SKM-1 treated with dmso at 0.1 percent for 144 hours (cell line): ENCODE measurements at regions not wholly inside any gene's neighbourhood (a gene's known extent, or its start where the extent isn't known, plus 50 kb on each side); places are given as distances from the start of the nearest gene placed in this dataset.

Experiments used
- DNase-seq: peaks from one replicate; lab custom pipeline; 2025; ENCODE audit not compliant: unreplicated experiment; lab: John Stamatoyannopoulos, UW

DNA sequence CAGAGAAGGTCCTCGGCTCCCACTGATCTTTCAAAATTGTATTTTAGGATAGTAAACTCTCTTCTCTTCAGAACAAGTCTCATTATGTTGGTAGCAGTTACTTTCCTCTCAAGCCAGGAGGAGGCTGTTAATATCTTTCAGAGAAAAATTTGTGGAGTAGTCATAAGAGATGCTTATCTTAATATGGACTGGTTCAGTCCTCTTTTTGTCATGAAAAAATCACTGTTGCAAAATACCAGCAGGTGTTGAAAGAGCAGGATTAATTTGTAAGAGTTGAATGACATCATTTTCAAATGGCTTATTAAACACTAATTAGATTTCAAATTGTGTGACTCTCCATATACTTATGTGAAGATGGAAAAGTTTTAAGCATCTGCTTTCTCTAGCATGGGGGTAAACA, 662.5 kb downstream of the POM121L12 start:
- DNase-seq: no peak

DNA sequence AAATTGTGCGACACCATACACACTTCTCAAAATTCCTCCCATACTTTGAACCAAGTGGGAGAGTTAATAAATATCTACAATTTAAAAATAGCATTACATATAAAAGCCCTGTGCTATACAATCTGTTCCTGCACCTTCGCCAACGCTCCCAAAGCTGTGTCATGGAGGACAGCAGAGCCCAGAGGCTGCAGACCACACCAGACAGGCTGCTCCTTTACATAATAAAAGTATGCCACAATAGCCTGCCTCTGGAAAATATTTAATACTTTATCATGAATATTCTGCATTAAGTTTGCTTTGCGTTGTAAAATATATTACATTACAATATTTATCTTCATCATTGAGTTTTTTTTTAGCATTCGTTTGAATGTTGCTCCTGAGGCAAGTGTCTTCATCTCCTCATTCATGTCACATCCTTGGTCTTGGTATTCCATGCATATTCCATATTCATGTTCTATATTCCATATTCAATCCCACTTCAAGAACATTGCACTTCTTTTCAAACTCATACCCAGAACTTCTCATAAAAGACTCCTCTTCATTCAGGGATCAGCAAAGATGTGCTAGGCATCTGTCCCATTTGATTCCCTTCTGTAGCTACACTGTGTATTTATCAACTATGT, 663.9 kb downstream of the POM121L12 start:
- DNase-seq: no peak

DNA sequence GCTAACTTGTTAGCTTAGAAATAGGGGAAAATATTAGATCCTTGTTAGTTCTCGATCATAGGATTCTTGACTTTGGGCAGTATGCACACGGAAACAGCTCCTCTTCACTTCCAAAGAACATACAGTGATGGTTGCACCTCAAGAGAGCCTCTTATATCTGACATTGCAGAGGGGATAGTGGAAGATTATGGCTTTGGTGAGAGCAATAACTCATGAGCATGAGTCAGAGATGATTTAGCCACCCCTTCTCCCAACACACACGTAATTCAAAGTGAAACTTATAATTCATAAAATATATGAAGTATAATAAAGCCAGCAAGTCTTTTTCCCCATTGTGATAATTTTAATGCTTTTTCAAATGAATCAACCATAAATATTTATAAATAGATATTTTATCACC, 683.7 kb downstream of the POM121L12 start:
- no peak for DNase-seq

DNA sequence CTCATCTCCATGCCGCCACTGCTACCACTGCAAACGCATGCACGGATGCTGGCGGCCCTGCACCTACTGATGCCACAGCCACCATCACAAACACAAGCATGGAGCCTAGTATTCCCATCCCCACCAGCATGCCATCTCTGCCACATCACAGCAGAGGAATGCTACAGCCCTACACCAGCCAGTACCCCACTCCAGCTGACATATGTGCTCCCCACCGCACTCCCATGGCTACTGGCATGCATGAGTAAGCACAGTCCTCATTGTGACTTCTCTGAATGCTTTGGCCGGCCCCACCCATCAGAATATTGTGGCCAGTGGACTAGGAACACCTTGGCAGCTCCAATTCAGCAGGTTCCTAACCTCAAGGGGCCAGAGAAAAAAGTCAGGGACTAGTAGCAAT, 705.5 kb downstream of the POM121L12 start:
- DNase-seq: no peak

DNA sequence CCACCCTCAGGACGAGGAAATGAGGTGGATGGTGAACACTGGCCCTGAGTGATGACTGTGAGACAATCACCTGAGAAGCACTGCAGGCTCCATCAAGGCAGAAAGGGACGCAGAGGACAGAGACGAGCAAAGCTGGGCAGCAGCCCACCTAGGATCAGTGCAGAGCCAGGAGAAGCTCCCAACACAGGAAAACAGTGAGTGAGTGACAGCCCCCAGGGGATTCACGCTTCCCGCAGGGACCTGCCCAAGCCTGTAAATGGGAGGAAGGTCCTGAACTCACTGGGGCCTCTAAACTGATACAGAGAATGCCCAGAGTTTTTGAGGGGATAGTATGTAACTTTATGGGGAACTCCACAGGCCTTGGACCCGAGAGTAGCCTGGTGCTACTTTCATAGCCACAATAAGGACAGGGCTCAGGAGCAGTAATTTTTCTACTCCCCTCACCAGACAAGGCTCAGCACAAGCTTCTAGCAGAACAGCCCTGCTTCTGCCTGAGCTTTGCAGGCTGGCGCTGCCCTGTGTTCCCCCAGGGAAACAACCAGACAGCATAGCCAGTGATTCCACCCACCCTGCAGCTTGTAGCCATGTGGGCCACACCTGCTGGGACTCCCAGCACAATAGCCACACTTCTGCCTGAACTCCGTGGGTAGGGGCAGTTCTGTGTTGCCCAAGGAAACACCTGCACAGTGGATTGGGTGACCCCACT, 708.4 kb downstream of the POM121L12 start:
- no peak for DNase-seq

DNA sequence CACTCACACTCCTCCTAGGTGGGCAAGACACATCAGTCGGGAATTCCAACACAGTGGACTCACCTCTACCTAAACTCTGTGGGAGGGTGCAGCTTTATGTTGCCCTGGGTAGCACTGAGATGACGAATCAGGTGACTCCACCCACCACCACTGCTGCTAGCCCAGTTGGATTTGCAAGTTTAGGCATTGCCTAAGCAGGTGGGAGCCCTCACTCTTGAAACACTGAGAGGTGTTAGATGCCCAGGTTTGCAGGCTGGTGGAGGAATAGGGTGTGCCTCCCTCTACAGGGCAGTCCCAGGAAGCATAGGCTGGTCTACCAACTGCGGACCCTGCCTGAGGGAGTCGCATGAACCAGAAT, 708.9 kb downstream of the POM121L12 start:
- DNase-seq: no peak

DNA sequence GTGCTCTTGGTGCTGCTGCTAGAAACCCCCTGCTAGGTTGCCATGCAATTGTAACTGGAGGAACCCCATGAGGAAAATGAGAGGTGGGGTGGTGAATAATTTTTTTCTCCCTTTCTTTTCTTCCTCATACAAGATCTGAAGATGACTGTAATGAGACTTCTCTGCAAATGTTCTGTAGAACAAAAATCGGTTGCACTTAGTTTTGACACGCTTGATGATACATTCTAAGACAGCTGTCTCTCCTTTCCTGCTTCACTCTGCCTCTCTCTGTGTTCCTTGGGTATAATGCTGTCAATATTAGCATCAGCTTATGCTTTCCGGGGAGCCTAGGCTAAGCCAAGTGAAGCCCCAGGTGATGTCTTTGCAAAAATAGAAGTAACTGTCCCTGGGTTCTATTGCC, 721.5 kb downstream of the POM121L12 start:
- no peak for DNase-seq

DNA sequence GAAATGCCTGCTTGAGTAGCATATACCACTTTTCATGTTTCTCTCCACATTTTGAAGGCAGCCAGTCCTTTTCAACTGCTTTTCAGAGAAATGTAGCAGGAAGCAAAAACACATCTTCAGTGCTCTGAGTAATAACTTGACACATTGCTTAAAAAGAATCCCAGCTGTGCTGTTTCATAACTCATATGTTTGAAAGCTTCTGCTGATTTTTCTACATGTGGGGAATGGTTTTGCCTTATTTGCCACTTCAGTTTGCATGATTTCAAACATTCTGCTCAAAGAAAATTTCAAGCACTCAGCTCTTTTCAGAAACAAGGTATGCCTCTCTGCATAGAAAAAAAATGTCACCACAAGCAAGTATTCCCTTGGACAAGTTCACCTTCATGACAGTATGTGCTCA, 732.8 kb downstream of the POM121L12 start:
- DNase-seq: no peak

DNA sequence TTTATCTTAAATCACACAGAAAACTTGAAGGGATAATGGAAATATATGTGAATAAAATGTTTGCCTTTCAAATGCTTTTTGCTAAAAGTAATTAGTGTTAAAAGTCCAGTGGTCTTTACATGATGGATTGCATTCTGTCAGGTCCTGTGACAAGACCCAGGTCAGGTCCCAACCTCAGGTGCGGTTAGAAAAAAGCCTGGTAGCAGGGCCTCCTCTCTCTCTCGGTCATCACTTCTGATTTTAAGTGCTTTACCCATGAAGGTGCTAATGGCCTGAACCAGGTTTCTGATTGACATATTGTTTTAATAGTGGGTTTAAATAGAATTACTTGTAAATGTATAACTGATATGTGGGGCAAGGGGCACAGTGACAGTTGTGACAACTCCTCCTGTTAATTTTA, 736.3 kb downstream of the POM121L12 start:
- DNase-seq: no peak

DNA sequence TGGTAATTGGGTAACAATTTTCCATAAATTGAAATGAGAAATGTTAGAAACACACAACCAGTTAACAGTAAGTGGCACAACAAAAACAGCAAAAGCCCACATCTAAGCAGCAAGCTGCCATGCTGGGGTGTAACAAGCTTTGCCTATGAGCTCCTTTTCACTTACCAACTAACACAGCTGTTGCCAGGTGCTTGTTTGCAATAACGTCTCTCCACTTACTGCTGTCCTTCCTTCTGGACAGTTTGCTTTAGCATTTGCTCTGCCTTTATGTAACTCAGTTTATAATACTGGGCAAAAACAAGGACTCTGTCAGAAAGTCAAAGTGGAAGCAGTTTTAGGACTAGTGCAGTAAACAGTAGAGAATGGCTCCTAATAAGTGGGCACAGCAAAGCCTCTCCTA, 740.9 kb downstream of the POM121L12 start:
- DNase-seq: no peak

DNA sequence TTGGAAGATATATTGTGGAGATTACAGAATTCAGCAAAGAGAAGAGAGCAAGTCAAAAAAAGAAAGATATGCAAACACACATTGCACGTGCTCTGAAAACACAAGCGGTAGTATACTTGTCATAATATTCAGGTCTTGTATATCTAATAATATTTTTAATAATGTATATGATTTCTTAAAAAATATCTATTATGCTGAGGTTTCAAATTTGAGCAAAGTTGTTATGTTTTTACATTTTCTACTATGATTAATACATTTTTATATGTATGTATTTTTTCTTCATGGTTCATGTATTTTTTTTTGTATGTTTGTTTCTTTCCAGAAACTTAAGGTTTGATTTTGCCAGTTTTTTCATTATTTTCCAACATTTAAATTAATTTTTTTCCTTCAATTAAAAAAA, 752.4 kb upstream of the VSTM2A start:
- no peak for DNase-seq

DNA sequence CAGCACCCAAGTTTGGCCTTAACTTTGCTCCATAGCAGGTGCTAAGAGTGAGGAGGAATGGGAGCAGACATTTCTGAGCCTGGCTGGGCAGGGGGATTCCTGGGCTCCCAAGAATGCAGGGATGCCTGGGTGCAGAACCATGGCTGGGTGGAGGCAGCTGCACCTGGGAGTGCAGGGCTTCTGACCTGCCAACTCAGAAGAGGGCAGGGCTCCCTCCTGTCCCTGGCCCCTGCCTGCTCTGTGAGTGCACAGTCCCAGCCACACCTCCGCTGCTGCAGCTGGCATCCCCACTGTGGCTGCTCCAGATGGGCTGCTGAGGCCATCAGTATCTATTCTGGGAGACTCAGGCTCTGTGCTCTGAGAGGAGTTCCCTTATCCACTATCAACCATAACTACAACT, 747.4 kb upstream of the VSTM2A start:
- no peak for DNase-seq

DNA sequence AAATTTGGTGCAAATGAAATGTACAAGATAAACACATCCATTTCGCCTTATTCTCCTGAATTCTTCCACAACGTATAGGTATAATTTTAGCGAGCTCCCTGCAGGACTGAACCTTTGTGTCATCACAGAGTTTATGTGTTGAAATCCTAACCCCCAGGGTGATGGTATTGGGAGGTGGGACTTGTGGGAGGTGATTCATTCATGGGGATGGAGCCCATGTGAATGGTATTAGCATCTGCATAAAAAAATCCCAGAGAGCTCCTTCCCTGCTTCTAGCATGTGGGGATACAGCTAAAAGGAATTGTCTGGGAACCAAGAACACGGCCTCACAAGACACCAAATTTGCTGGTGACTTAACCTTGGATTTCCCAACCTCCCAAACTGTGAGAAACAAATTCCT, 741.4 kb upstream of the VSTM2A start:
- no peak for DNase-seq

DNA sequence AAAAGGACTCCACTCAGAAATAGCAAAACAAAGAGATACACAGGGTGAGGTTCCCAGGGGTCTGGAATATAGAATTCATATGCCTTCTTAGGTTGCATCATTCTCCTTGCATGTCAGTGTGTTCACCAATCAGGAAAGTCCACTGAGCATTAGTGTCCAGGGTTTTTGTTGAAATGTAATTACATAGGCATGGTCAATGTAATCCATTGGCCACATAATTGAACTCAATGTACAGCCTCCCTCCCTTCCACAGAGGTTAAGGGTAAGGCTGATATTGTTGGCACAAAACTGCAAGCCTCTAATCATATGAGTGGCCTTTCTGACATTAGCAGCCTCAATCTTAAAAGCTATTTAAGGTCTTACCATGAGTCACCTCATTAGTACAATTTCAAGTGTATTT, 736.1 kb upstream of the VSTM2A start:
- DNase-seq: no peak

DNA sequence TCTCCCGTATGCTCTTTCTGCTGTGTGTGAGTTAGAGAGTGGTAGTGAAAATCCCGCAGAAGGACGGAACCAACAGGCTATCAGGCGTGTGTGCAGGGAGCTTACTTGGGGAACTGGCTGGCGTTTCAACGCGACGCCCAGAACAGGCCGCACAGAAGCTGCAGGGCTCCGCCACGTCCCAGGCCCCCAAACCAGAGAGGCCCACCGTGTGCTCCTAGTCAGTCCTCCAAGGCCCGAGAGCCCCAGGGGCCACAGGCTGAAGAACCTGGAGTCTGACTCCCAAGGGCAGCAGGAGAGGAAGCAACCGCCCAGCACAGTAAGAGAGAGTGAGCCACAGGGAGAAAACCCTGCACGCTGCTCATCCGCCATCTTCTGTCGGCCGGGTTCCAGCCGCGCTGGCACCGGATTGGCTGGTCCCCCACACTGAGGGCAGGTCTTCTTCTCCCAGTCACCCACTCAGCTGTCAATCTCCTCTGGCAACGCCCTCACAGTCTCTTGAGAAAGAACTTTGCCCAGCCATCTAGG, 730.6 kb upstream of the VSTM2A start:
- no peak for DNase-seq

DNA sequence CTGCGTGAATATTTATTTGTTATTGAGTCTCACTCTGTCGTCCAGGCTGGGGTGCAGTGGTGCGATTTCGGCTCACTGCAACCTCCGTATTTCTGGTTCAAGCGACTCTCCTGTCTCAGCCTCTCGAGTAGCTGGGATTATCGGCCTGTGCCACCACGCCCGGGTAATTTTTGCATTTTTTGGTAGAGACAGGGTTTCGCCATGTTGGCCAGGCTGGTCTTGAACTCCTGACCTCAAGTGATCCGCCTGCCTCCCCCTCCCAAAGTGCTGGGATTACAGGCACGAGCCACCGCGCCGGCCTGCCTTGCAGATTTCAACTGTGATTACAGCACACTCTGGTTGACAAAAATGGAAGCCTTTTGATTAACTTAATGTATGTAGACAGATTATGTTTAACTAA, 730.0 kb upstream of the VSTM2A start:
- DNase-seq: no peak

DNA sequence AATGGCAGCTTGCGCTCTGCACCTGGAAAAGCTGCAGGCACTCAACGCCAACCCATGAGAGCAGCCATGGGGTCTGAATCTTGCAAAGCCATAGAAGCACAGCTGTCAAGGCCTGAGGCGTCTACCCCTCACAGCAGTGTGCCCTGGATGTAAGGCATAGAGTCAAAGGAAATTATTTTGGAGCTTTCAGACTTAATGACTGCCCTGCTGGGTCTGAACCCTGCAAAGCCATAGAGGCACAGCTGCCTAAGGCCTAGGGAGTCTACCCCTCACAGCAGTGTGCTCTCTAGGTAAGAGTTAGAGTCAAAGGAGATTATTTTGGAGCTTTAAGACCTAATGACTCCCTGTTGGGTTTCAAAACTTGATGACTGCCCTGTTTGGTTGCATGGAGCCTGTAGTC, 706.9 kb upstream of the VSTM2A start:
- no peak for DNase-seq

DNA sequence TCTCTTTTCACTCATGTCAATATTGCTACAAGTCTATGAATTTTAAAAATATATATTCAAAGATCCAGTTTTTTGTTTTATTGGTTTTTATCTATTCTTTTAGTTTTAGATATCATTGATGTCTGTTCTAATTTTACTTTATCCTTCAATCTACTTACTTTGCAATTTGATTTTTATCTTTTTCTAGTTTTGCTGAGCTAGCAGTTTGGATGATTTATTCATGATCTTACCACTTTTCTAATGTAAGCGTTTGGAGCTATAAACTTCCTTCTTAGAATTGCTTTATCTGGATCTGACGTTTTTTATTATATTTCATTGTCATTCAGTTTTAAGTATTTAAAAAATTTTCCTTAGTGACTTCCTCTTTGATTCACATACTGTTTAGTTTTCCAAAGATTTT, 664.5 kb upstream of the VSTM2A start:
- no peak for DNase-seq

DNA sequence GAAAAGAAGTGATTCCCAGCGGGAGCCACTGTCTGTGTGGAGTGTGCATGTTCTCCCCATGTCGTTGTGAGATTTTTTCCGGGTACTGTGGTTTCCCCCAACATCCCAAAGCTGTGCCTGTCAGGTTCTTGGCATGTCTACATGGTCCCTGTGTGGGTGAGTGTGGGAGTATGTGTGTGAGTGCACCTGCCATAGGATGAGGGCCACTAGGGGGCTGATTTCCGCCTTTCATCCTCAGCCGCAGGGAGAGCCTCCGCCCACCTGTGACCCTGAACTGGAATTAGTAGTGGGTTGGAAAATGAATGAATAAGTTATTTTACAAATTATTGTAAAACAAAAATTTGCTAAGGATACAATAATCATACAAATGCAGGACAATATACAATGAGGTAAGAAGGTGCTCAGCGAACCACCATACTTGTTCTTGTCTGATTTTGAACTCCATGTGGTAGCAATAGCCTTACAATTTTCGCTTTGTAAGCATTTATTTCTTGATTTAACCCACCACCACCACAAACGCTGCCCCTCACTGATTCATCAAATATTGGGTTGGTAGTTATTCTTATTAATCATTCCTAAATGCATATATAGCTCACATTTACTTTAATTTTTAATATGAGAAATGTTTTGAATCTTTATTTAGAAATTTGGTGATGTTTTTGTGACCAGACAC, 641.2 kb upstream of the VSTM2A start:
- no peak for DNase-seq

DNA sequence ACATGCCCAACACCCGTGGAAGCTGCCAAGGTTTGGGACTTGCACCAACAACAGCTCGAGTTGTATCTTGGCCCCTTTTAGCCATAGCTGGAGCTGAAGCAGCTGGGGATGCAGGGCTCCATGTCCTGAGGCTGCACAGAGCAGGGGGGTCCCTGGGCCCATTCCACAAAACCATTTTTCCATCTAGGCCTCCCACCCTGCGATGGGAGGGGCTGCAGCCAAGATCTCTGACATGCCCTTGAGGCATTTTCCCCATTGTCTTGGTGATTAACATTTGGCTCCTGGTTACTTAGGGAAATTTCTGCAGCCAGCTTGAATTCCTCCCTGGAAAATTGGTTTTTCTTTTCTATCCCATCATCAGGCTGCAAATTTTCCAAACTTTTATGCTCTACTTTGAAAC, 637.8 kb upstream of the VSTM2A start:
- no peak for DNase-seq

DNA sequence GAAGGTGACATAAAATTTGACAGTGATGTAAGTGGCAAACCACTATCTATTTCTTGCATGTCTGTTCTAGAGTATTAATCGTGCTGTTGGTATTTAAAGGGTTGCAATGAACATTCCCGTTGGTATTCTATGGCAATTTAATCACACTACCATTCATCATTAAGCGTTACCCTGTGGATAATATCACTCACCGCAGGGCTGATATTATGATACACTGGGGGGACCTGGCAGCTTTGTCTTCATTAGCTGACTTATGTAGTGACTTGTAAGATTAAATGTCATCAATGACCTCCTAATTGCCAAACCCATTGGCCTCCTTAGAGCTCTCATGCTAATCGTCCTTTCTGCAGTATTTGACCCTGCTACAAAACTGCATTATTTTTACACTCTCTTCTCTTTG, 624.5 kb upstream of the VSTM2A start:
- no peak for DNase-seq

DNA sequence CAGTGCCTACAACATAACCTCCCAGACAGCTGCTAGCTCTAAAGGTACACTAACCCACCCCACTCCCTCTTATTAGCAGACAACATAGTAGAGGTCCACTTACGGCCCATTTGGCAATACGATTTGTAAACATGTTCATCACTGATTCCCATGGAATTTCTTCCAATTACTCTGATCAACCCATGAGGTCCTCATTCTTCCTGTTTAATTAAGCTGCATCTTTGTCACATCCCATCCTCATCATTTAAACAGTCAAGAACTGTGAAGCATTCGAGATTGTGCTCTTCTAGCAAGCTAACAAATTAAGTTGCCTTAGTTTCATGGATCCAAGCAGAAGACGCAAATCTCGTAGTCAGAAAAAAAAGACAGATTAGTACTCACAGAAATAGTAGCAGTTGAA, 622.2 kb upstream of the VSTM2A start:
- no peak for DNase-seq
